ENCODE measurements at regions not wholly inside any gene's neighbourhood (a gene's known extent, or its start where the extent isn't known, plus 50 kb on each side); places are given as distances from the start of the nearest gene placed in this dataset.

- no peaks in the 10 kb centered on the region for H3K4me1 ChIP-seq (ENCODE audit: control insufficient read depth, insufficient read depth, low read length)
These were observed 186.7 kb upstream of the RASA1 start for GRCh38 chr5:87081016-87081415.

GRCh38 chr5:87081511-87082372, 185.9 kb upstream of the RASA1 start:
- Histone ChIP-seq H3K27me3 (ENCODE audit: control insufficient read depth, insufficient read depth, low read length) (no peaks in the 10 kb centered on the region), H3K9ac (ENCODE audit: low read length) (no peak overlapping the region), H3K4me1 (ENCODE audit: control insufficient read depth, insufficient read depth, low read length) (no peaks in the 10 kb centered on the region), H3K4me3 (ENCODE audit: low read length) (no peak overlapping the region), H3K27ac (ENCODE audit: low read depth, low read length) (no peak overlapping the region), H3K36me3 (ENCODE audit: control insufficient read depth, insufficient read depth, low read length) (no peaks in the 10 kb centered on the region)

More at GRCh38 chr5:87081016-87081415, 186.7 kb upstream of the RASA1 start:
- Histone ChIP-seq H3K4me3 (ENCODE audit: low read length) (no peak overlapping the region), H3K27ac (ENCODE audit: low read depth, low read length) (no peak overlapping the region), H3K27me3 (ENCODE audit: control insufficient read depth, insufficient read depth, low read length) (no peaks in the 10 kb centered on the region), H3K36me3 (ENCODE audit: control insufficient read depth, insufficient read depth, low read length) (no peaks in the 10 kb centered on the region), H3K9ac (ENCODE audit: low read length) (no peak overlapping the region)

- Histone ChIP-seq H3K9ac (ENCODE audit: low read length) (no peak overlapping the region), H3K4me3 (ENCODE audit: low read length) (no peak overlapping the region), H3K4me1 (ENCODE audit: control insufficient read depth, insufficient read depth, low read length) (no peaks in the 10 kb centered on the region), H3K27ac (ENCODE audit: low read depth, low read length) (no peak overlapping the region), H3K27me3 (ENCODE audit: control insufficient read depth, insufficient read depth, low read length) (no peaks in the 10 kb centered on the region), H3K36me3 (ENCODE audit: control insufficient read depth, insufficient read depth, low read length) (no peaks in the 10 kb centered on the region)
These were observed 173.3 kb upstream of the RASA1 start for GRCh38 chr5:87094347-87094746.

GRCh38 chr5:87094833-87095232, 172.8 kb upstream of the RASA1 start:
- H3K36me3 ChIP-seq (ENCODE audit: control insufficient read depth, insufficient read depth, low read length): no peaks in the 10 kb centered on the region

GRCh38 chr5:87095787-87096186, 171.9 kb upstream of the RASA1 start:
- H3K9ac ChIP-seq (ENCODE audit: low read length): no peak overlapping the region
- no peaks in the 10 kb centered on the region for H3K27me3 ChIP-seq (ENCODE audit: control insufficient read depth, insufficient read depth, low read length)
- no peak overlapping the region for H3K4me3 ChIP-seq (ENCODE audit: low read length)
- no peaks in the 10 kb centered on the region for H3K4me1 ChIP-seq (ENCODE audit: control insufficient read depth, insufficient read depth, low read length)
- H3K36me3 ChIP-seq (ENCODE audit: control insufficient read depth, insufficient read depth, low read length): no peaks in the 10 kb centered on the region
- H3K27ac ChIP-seq (ENCODE audit: low read depth, low read length): no peak overlapping the region

More at GRCh38 chr5:87094833-87095232, 172.8 kb upstream of the RASA1 start:
- Histone ChIP-seq H3K4me3 (ENCODE audit: low read length) (no peak overlapping the region), H3K27ac (ENCODE audit: low read depth, low read length) (no peak overlapping the region), H3K9ac (ENCODE audit: low read length) (no peak overlapping the region), H3K27me3 (ENCODE audit: control insufficient read depth, insufficient read depth, low read length) (no peaks in the 10 kb centered on the region), H3K4me1 (ENCODE audit: control insufficient read depth, insufficient read depth, low read length) (no peaks in the 10 kb centered on the region)

GRCh38 chr5:87097664-87098063, 170.0 kb upstream of the RASA1 start:
- no peaks in the 10 kb centered on the region for H3K4me1 ChIP-seq (ENCODE audit: control insufficient read depth, insufficient read depth, low read length)
- H3K4me3 ChIP-seq (ENCODE audit: low read length): no peak overlapping the region
- no peaks in the 10 kb centered on the region for H3K36me3 ChIP-seq (ENCODE audit: control insufficient read depth, insufficient read depth, low read length)
- no peaks in the 10 kb centered on the region for H3K27me3 ChIP-seq (ENCODE audit: control insufficient read depth, insufficient read depth, low read length)
- no peak overlapping the region for H3K27ac ChIP-seq (ENCODE audit: low read depth, low read length)
- H3K9ac ChIP-seq (ENCODE audit: low read length): no peak overlapping the region

- no peak overlapping the region for H3K27ac ChIP-seq (ENCODE audit: low read depth, low read length)
- no peaks in the 10 kb centered on the region for H3K4me1 ChIP-seq (ENCODE audit: control insufficient read depth, insufficient read depth, low read length)
- no peaks in the 10 kb centered on the region for H3K36me3 ChIP-seq (ENCODE audit: control insufficient read depth, insufficient read depth, low read length)
- no peaks in the 10 kb centered on the region for H3K27me3 ChIP-seq (ENCODE audit: control insufficient read depth, insufficient read depth, low read length)
- no peak overlapping the region for H3K9ac ChIP-seq (ENCODE audit: low read length)
- no peak overlapping the region for H3K4me3 ChIP-seq (ENCODE audit: low read length)
These were observed 168.3 kb upstream of the RASA1 start for GRCh38 chr5:87099291-87099839.

- Histone ChIP-seq H3K4me1 (ENCODE audit: control insufficient read depth, insufficient read depth, low read length) (no peaks in the 10 kb centered on the region), H3K9ac (ENCODE audit: low read length) (no peak overlapping the region), H3K27me3 (ENCODE audit: control insufficient read depth, insufficient read depth, low read length) (no peaks in the 10 kb centered on the region), H3K36me3 (ENCODE audit: control insufficient read depth, insufficient read depth, low read length) (no peaks in the 10 kb centered on the region), H3K27ac (ENCODE audit: low read depth, low read length) (no peak overlapping the region), H3K4me3 (ENCODE audit: low read length) (no peak overlapping the region)
These were observed 167.7 kb upstream of the RASA1 start for GRCh38 chr5:87099968-87100367.

DNA sequence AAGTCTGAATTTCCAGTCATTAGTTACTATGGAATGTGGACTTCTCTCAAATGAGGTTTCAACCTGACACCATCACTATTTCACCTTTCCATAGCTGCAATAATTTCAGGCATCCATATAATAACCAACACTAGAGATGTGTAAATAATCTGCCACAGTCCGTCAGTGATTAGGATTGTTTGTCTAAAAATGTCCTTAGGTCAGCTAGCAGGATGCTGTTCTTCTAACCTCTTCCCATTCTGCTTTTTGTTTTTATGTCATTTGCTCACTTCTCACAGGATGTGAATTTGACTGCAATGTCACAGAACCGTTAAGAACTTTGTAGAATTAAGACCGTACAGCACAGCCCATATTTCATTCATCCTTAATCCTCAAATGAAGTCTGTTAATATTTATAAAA, 166.4 kb upstream of the RASA1 start:
- Histone ChIP-seq H3K27ac (ENCODE audit: low read depth, low read length) (no peak overlapping the region), H3K36me3 (ENCODE audit: control insufficient read depth, insufficient read depth, low read length) (no peaks in the 10 kb centered on the region), H3K4me3 (ENCODE audit: low read length) (no peak overlapping the region), H3K9ac (ENCODE audit: low read length) (no peak overlapping the region), H3K4me1 (ENCODE audit: control insufficient read depth, insufficient read depth, low read length) (no peaks in the 10 kb centered on the region), H3K27me3 (ENCODE audit: control insufficient read depth, insufficient read depth, low read length) (no peaks in the 10 kb centered on the region)

- Histone ChIP-seq H3K27ac (ENCODE audit: low read depth, low read length) (no peak overlapping the region), H3K4me3 (ENCODE audit: low read length) (no peak overlapping the region), H3K9ac (ENCODE audit: low read length) (no peak overlapping the region), H3K4me1 (ENCODE audit: control insufficient read depth, insufficient read depth, low read length) (no peaks in the 10 kb centered on the region), H3K36me3 (ENCODE audit: control insufficient read depth, insufficient read depth, low read length) (no peaks in the 10 kb centered on the region), H3K27me3 (ENCODE audit: control insufficient read depth, insufficient read depth, low read length) (no peaks in the 10 kb centered on the region)
These were observed 164.8 kb upstream of the RASA1 start for GRCh38 chr5:87102841-87103240.

DNA sequence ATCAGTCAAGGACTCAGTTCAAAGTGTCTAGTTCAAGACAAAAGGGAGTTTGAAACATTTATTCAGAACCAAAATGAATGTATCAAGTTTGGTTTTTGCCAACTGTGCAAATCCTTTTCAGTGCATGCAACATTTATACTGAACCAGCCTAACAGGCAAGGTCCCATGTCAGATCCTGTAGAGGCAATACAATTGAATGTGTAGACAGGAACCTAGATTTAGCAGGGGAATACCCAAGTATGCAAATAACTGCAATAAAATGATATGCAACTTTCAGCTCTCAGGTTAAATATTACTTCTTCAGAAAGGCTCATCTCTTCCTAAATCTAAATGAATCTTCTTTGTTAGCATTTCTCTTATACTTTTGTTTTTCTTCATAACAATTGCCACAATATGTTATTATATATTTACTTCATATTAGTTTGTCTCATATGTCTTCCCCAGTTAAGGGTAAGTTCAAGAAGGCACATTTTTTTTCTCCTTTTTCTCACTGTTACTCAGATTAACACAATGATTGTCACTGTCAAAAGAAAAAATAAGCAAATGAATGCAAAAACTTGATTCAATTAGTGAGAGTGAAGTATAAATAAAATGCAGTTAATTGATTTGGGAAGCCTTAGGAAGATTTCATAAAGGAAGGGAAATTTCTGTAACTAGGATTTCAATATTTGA, 163.9 kb upstream of the RASA1 start:
- no peaks in the 10 kb centered on the region for H3K4me1 ChIP-seq (ENCODE audit: control insufficient read depth, insufficient read depth, low read length)
- H3K9ac ChIP-seq (ENCODE audit: low read length): no peak overlapping the region
- no peak overlapping the region for H3K27ac ChIP-seq (ENCODE audit: low read depth, low read length)
- H3K36me3 ChIP-seq (ENCODE audit: control insufficient read depth, insufficient read depth, low read length): no peaks in the 10 kb centered on the region
- no peaks in the 10 kb centered on the region for H3K27me3 ChIP-seq (ENCODE audit: control insufficient read depth, insufficient read depth, low read length)
- no peak overlapping the region for H3K4me3 ChIP-seq (ENCODE audit: low read length)

DNA sequence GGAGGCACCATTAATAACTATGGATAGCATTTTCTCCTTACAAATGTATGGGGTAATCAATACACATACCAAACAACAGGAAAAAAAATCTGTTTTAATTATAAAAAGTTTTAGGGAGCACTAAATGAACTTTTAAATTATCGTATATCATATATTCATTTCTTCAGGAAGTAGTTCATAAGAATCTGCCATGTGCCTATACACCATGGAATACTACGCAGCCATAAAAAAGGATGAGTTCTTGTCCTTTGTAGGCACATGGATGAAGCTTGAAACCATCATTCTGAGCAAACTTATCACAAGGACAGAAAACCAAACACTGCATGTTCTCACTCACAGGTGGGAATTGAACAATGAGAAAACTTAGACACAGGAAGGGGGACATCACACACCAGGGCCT, 162.1 kb upstream of the RASA1 start:
- no peak overlapping the region for H3K4me3 ChIP-seq (ENCODE audit: low read length)

More for the DNA sequence above, 162.1 kb upstream of the RASA1 start:
- H3K27me3 ChIP-seq (ENCODE audit: control insufficient read depth, insufficient read depth, low read length): no peaks in the 10 kb centered on the region
- H3K36me3 ChIP-seq (ENCODE audit: control insufficient read depth, insufficient read depth, low read length): no peaks in the 10 kb centered on the region
- no peak overlapping the region for H3K9ac ChIP-seq (ENCODE audit: low read length)
- H3K27ac ChIP-seq (ENCODE audit: low read depth, low read length): no peak overlapping the region
- H3K4me1 ChIP-seq (ENCODE audit: control insufficient read depth, insufficient read depth, low read length): no peaks in the 10 kb centered on the region

Data from rectal smooth muscle tissue (tissue), 1 donor.